Ascending aorta (tissue), 2 donors: ENCODE measurements at regions not wholly inside any gene's neighbourhood (a gene's known extent, or its start where the extent isn't known, plus 50 kb on each side); places are given as distances from the start of the nearest gene placed in this dataset.

ENCODE experiments used
- DNase-seq, 2 donors: peaks; one replicate each; pipeline ENCODE4 v3.0.0-alpha.2; 2019; ENCODE audit warnings: low spot score in 2 of 2
- H3K27ac ChIP-seq, 2 donors: fragments of 200-600 bp; sonication (generic); one replicate each; pipeline ENCODE4 v1.5.1; 2016 to 2017; ENCODE audit warnings: mild to moderate bottlenecking in 1 of 2
- H3K27me3 ChIP-seq: fragments of 200-600 bp; sonication (generic); one replicate; pipeline ENCODE4 v1.5.1; 2017
- H3K36me3 ChIP-seq, 2 donors: fragments of 200-600 bp; sonication (generic); one replicate each; pipeline ENCODE4 v1.5.1; 2016
- H3K4me1 ChIP-seq, 2 donors: fragments of 200-600 bp; sonication (generic); one replicate each; pipeline ENCODE4 v1.5.1; 2016 to 2017; ENCODE audit warnings: mild to moderate bottlenecking in 1 of 2
- H3K4me3 ChIP-seq, 2 donors: fragments of 200-600 bp; sonication (generic); one replicate each; pipeline ENCODE4 v1.5.1; 2016 to 2017; ENCODE audit warnings: mild to moderate bottlenecking in 1 of 2
- H3K9me3 ChIP-seq, 2 donors: fragments of 200-600 bp; sonication (generic); one replicate each; pipeline ENCODE4 v1.5.1; 2016
- intact Hi-C: fragments of 100-400 bp; cut with DNase I; formaldehyde crosslinking; loops from one replicate; pipeline ENCODE4 v1.15.1; 2023
- TF ChIP-seq, protein P1 (sequence below), 3 experiments: fragments of 200-600 bp in 2 of 3; fragments of 450-650 bp in 1 of 3; sonication (generic) in 2 of 3; IDR thresholded peaks; one replicate each; pipeline ENCODE4 v1.5.1; 2016 to 2019; ENCODE audit warnings: antibody characterized with exemption in 3 of 3, mild to moderate bottlenecking in 1 of 3, moderate library complexity in 1 of 3

DNA sequence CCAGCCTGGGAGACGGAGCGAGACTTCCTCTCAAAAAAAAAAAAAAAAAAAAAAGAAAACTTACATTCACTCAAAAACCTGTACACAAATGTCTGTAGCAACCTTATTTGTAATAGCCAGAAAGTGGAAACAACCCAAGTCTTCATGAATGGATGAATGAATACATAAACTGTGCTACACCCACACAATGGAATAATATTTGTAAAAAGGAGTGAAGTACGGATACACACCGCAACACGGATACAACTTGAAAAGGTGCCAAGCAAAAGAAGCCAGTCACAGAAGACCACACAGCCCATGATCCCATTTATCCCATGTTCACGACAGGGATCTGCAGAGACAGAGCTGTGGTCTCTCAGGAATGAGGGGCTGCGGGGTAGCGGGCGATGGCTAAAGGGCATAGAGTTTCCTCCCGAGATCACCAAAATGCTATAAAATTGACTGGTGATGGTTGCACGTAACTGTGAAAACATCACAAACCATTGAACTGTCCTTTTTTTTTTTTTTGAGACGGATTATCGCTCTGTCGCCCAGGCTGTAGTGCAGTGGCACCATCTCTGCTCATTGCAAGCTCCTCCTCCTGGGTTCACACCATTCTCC, 76.2 kb upstream of the COL5A1 start:
- no peak overlapping the region for H3K4me3 ChIP-seq
- H3K9me3 ChIP-seq = peaks cover 0 to 7% of the 10 kb centered on the region in 2 donors
- DNase-seq = no peak
- intact Hi-C loops = no loop called here
- no peaks in the 10 kb centered on the region for H3K27me3 ChIP-seq
- no peaks in the 10 kb centered on the region for H3K4me1 ChIP-seq
- TF ChIP-seq, protein P1, sequence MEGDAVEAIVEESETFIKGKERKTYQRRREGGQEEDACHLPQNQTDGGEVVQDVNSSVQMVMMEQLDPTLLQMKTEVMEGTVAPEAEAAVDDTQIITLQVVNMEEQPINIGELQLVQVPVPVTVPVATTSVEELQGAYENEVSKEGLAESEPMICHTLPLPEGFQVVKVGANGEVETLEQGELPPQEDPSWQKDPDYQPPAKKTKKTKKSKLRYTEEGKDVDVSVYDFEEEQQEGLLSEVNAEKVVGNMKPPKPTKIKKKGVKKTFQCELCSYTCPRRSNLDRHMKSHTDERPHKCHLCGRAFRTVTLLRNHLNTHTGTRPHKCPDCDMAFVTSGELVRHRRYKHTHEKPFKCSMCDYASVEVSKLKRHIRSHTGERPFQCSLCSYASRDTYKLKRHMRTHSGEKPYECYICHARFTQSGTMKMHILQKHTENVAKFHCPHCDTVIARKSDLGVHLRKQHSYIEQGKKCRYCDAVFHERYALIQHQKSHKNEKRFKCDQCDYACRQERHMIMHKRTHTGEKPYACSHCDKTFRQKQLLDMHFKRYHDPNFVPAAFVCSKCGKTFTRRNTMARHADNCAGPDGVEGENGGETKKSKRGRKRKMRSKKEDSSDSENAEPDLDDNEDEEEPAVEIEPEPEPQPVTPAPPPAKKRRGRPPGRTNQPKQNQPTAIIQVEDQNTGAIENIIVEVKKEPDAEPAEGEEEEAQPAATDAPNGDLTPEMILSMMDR (IDR thresholded peaks at IDR 0.05) = no peak
- H3K27ac ChIP-seq = no peak overlapping the region
- H3K36me3 ChIP-seq = no peaks in the 10 kb centered on the region

DNA sequence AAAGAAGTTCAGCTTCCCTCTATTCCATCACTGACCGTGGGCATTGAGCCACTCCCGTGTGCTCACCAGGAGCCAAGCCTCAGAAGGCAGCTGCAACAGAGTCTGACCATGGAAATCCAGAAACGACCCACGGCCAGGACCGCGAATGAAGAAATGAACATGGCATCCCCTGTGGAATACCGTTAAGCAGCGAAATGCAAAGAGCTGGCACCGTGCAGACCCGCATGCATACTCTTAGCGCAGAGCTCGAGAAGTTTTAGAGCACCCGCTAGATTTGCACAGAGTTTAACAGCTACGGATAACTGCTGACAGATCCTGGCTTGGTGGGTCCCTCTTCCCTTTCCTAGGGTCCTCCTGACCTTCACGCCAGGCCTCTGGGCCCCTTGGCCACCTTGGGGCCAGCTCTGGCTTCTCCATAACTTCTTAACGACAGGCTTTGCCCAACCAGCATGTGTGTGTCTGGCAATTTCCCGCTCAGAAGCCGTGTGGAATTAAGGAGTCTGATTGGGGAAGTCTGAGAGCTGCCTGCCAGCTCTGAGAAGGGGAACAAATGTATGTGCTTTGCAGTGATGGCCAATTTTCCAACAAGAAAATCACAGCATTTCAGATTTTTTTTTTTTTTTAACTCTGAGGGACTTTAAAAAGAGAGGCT, 75.3 kb upstream of the COL5A1 start:
- Histone ChIP-seq H3K27ac (no peak overlapping the region), H3K36me3 (no peaks in the 10 kb centered on the region), H3K4me3 (no peak overlapping the region), H3K27me3 (no peaks in the 10 kb centered on the region), H3K9me3 (peaks cover 0 to 7% of the 10 kb centered on the region in 2 donors), H3K4me1 (peaks cover 0 to 3% of the 10 kb centered on the region in 2 donors)
- DNase-seq = peak in 1 of 2 donors; percentile 33
- intact Hi-C loops = no loop called here
- TF ChIP-seq, protein P1 (IDR thresholded peaks at IDR 0.05) = no peak

DNA sequence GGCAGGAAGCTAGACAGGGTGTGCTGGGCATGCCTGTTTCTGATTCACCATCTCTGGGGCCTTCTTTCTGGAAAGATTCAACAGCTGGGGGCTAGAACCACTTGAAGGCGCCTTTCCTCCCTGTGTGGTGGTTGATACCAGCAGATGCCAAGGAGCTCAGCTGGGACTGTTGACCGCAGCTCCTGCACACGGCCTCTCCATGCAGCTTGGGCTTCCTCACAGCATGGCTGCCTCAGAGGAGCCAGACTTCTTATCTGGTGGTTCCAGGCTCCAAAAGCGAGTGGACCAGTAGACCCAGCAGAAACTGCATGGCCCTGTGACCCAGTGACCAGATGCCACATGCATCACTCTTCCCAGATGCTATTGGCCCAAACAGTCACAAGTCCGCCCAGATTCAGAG, 74.7 kb upstream of the COL5A1 start:
- H3K4me1 ChIP-seq = peaks cover 0 to 3% of the 10 kb centered on the region in 2 donors
- H3K27ac ChIP-seq = no peak overlapping the region
- peaks cover 0 to 7% of the 10 kb centered on the region in 2 donors for H3K9me3 ChIP-seq
- TF ChIP-seq, protein P1 (IDR thresholded peaks at IDR 0.05) = no peak
- no peak overlapping the region for H3K4me3 ChIP-seq
- DNase-seq = peak in 1 of 2 donors; percentile 24
- no peaks in the 10 kb centered on the region for H3K27me3 ChIP-seq
- intact Hi-C loops = no loop called here
- no peaks in the 10 kb centered on the region for H3K36me3 ChIP-seq

DNA sequence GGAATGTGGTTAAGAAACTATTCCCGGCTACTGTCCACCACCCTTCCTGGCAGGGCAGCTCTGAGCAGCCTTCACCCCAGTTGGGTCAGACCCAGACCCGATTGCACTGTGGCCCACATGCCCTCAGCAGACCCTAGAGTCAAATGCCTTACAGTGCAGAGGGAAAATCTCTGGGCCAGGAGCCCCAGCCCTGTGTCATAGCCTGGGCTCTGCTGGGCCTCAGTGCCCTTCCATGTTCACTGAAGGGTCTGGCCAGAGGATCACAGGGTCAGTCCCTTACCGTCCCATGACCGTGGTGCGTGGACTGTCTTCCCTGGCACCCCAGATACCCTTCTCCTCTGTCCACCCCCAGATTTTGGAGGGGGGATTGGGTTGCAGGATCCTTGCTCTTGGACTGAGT, 73.5 kb upstream of the COL5A1 start:
- Histone ChIP-seq H3K9me3 (peaks cover 0 to 7% of the 10 kb centered on the region in 2 donors), H3K4me3 (no peak overlapping the region), H3K27me3 (no peaks in the 10 kb centered on the region), H3K27ac (no peak overlapping the region), H3K4me1 (peaks cover 0 to 3% of the 10 kb centered on the region in 2 donors), H3K36me3 (no peaks in the 10 kb centered on the region)
- peak in 1 of 2 donors; percentile 58 for DNase-seq
- TF ChIP-seq, protein P1 (IDR thresholded peaks at IDR 0.05) = no peak
- intact Hi-C loops = no loop called here

DNA sequence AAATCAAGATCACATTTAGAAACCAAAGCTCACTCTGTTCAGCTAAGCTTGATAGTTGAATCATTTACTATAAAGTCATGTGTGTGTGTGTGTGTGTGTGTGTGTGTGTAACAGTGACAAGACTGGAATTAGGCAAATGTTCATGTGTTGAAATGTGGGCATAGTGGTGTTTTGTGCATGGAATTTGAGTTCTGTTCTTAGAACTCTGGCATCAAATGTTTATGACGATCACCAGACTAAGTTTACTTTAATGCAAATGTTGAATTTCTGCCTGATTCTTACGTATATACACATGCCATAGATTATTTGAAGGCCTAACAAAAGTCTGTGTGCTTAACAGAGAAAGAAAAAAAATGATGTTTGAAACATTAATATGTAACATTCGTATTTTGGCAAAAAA, 72.8 kb upstream of the COL5A1 start:
- H3K4me1 ChIP-seq = peaks cover 0 to 3% of the 10 kb centered on the region in 2 donors
- DNase-seq = no peak
- TF ChIP-seq, protein P1 (IDR thresholded peaks at IDR 0.05) = no peak
- peaks cover 0 to 7% of the 10 kb centered on the region in 2 donors for H3K9me3 ChIP-seq
- H3K27me3 ChIP-seq = no peaks in the 10 kb centered on the region
- H3K36me3 ChIP-seq = no peaks in the 10 kb centered on the region
- H3K27ac ChIP-seq = no peak overlapping the region
- intact Hi-C loops = no loop called here
- H3K4me3 ChIP-seq = no peak overlapping the region
